GM18870 (cell line): ENCODE measurements at regions not wholly inside any gene's neighbourhood (a gene's known extent, or its start where the extent isn't known, plus 50 kb on each side); places are given as distances from the start of the nearest gene placed in this dataset.

Experiments used
- ATAC-seq: cut with Tn5 transposase; IDR thresholded peaks from one replicate; pipeline ENCODE4 v1.9.1; 2021; ENCODE audit warnings: moderate library complexity; ENCODE audit not compliant: unreplicated experiment

- ATAC-seq, result no peak
These were observed 90.8 kb upstream of the CALM2 start for GRCh38 chr2:47266939-47267710.

- ATAC-seq, result no peak
These were observed 89.5 kb upstream of the CALM2 start for GRCh38 chr2:47265751-47266231.

- ATAC-seq, result no peak
These were observed 88.8 kb upstream of the CALM2 start for GRCh38 chr2:47265158-47265557.

GRCh38 chr2:47264686-47265085 lies 88.4 kb upstream of the CALM2 start:
- ATAC-seq, result no peak

- ATAC-seq, result no peak
These were observed 87.8 kb upstream of the CALM2 start for GRCh38 chr2:47264143-47264542.

- ATAC-seq, result no peak
These were observed 86.3 kb upstream of the CALM2 start for GRCh38 chr2:47262657-47263056.

GRCh38 chr2:47260971-47261370 lies 84.7 kb upstream of the CALM2 start:
- no peak for ATAC-seq

GRCh38 chr2:47259829-47260228 lies 83.5 kb upstream of the CALM2 start:
- no peak for ATAC-seq

- no peak for ATAC-seq
These were observed 81.6 kb upstream of the CALM2 start for GRCh38 chr2:47257946-47258348.

GRCh38 chr2:47256416-47257087 lies 80.2 kb upstream of the CALM2 start:
- no peak for ATAC-seq

- ATAC-seq, result no peak
These were observed 79.5 kb upstream of the CALM2 start for GRCh38 chr2:47255794-47256193.

- ATAC-seq, result no peak
These were observed 78.2 kb upstream of the CALM2 start for GRCh38 chr2:47254464-47254863.

- no peak for ATAC-seq
These were observed 77.1 kb upstream of the CALM2 start for GRCh38 chr2:47253447-47253846.

GRCh38 chr2:47251404-47251675 lies 75.0 kb upstream of the CALM2 start:
- ATAC-seq, result no peak

- no peak for ATAC-seq
These were observed 74.5 kb upstream of the CALM2 start for GRCh38 chr2:47250586-47251403.

GRCh38 chr2:47249931-47250330 lies 73.6 kb upstream of the CALM2 start:
- ATAC-seq, result no peak

GRCh38 chr2:47249157-47249900 lies 73.0 kb upstream of the CALM2 start:
- ATAC-seq, result no peak

- no peak for ATAC-seq
These were observed 67.4 kb upstream of the CALM2 start for GRCh38 chr2:47243596-47244323.

- no peak for ATAC-seq
These were observed 65.4 kb upstream of the CALM2 start for GRCh38 chr2:47241715-47242114.
